ENCODE measurements at regions not wholly inside any gene's neighbourhood (a gene's known extent, or its start where the extent isn't known, plus 50 kb on each side); places are given as distances from the start of the nearest gene placed in this dataset.

- H3K27me3 ChIP-seq (ENCODE audit: insufficient read depth, low read length) = no peaks in the 10 kb centered on the region
- H2BK12ac ChIP-seq (ENCODE audit: insufficient read length, low read depth, low read length) = no peak overlapping the region
- no peak overlapping the region for H3K9ac ChIP-seq (ENCODE audit: extremely low read depth, insufficient read length, low read length)
- no CpG with 5 or more reads among the region's 1 CpG for WGBS (ENCODE audit: extremely low coverage, insufficient read length, low lambda C conversion rate)
- no peaks in the 10 kb centered on the region for H3K23me2 ChIP-seq (ENCODE audit: insufficient read length, low read depth, low read length, poor library complexity, severe bottlenecking)
- H2AK5ac ChIP-seq (ENCODE audit: insufficient read length, low read length) = no peak overlapping the region
- H2BK120ac ChIP-seq (ENCODE audit: low read depth, low read length, poor library complexity, severe bottlenecking) = no peak overlapping the region
- no peak for DNase-seq
- H3K4ac ChIP-seq (ENCODE audit: low read depth, low read length) = no peak overlapping the region
- Mint-ChIP-seq H3K4me1 (peaks cover 2 to 4% of the 10 kb centered on the region in 2 experiments; a peak in 1 of 4 replicates), H3K4me3 (no peak overlapping the region), H3K9me3 (no peaks in the 10 kb centered on the region), H3K27ac (no peak overlapping the region), H3K27me3 (ENCODE audit: low read depth) (no peaks in the 10 kb centered on the region), H3K36me3 (ENCODE audit: insufficient read depth in 1 of 3, low read depth in 3 of 3) (no peaks in the 10 kb centered on the region)
- no peak overlapping the region for H4K8ac ChIP-seq (replicated peaks; ENCODE audit: insufficient read length, low read depth, low read length)
- no peak overlapping the region for H2BK5ac ChIP-seq (ENCODE audit: insufficient read length, low read length)
- no peak overlapping the region for H2AFZ ChIP-seq (ENCODE audit: low read length)
- no peak overlapping the region for H4K91ac ChIP-seq (ENCODE audit: insufficient read length, low read depth, low read length)
- no peak for TF ChIP-seq CTCF (conservative IDR thresholded peaks at IDR 0.05)
- H2BK20ac ChIP-seq (ENCODE audit: low read depth, low read length, poor library complexity, severe bottlenecking) = no peak overlapping the region
- no peaks in the 10 kb centered on the region for H3K4me1 ChIP-seq (ENCODE audit: insufficient read depth, low read length)
- H3K79me2 ChIP-seq (ENCODE audit: insufficient read depth, low read length) = no peaks in the 10 kb centered on the region
- H3K18ac ChIP-seq (ENCODE audit: insufficient read length, low read depth, low read length) = no peak overlapping the region
- no peaks in the 10 kb centered on the region for H4K20me1 ChIP-seq (ENCODE audit: control insufficient read depth, insufficient read depth, insufficient read length)
- no peak overlapping the region for H3K23ac ChIP-seq (ENCODE audit: insufficient read length, low read depth, low read length)
- H3T11ph ChIP-seq (ENCODE audit: low read length) = no peak overlapping the region
- H3K14ac ChIP-seq (ENCODE audit: insufficient read depth, low read length) = no peak overlapping the region
- no peak overlapping the region for H3K4me2 ChIP-seq (ENCODE audit: insufficient read depth, insufficient read length, low read length)
- H3K79me1 ChIP-seq (ENCODE audit: insufficient read depth, low read depth, low read length, poor library complexity, severe bottlenecking) = no peaks in the 10 kb centered on the region
- no peak overlapping the region for H3K56ac ChIP-seq (ENCODE audit: insufficient read length, low read depth, low read length)
- no peak overlapping the region for H2BK15ac ChIP-seq (ENCODE audit: low read depth, low read length)
- H4K5ac ChIP-seq (ENCODE audit: insufficient read length, low read depth, low read length) = no peak overlapping the region
- no peaks in the 10 kb centered on the region for H3K9me3 ChIP-seq (ENCODE audit: control insufficient read depth, low read depth, low read length)
- no peak overlapping the region for H3K27ac ChIP-seq (ENCODE audit: insufficient read length, low read depth, low read length)
Measured at GRCh38 chr6:8749465-8749864, 314.1 kb upstream of the SLC35B3 start.

All from H9 (cell line).